K562 (cell line): ENCODE measurements at regions not wholly inside any gene's neighbourhood (a gene's known extent, or its start where the extent isn't known, plus 50 kb on each side); places are given as distances from the start of the nearest gene placed in this dataset.

Source experiments
- ELK1 ChIP-seq: sonication (generic); formaldehyde crosslinking; IDR thresholded peaks from 2 replicates; pipeline ENCODE4 v1.8.1; 2022; ENCODE audit warnings: missing genetic modification reagents
- HNRNPUL1 ChIP-seq: fragments of 200-400 bp; formaldehyde crosslinking; IDR thresholded peaks from 2 replicates; pipeline ENCODE4 v1.6.1; 2017; ENCODE audit warnings: low read length

- TF ChIP-seq HNRNPUL1 (no peak), ELK1 (CRISPR knock-in tag) (no peak)
Observed at GRCh38 chr6:23672737-23673136, 453.3 kb upstream of the NRSN1 start.
